Right lobe of liver (tissue), 6 donors: ENCODE measurements at regions not wholly inside any gene's neighbourhood (a gene's known extent, or its start where the extent isn't known, plus 50 kb on each side); places are given as distances from the start of the nearest gene placed in this dataset.

Experiments used
- ATAC-seq, 4 donors: fragments of 200-7000 bp; cut with Tn5 transposase; one replicate each; pipeline ENCODE4 v1.9.1; 2020; ENCODE audit warnings: mild to moderate bottlenecking in 4 of 4, moderate library complexity in 4 of 4
- DNase-seq, 3 donors: peaks; one replicate each; pipeline ENCODE4 v3.0.0-alpha.2; 2020
- H3K27ac ChIP-seq, 3 donors: fragments of 200-600 bp; one replicate each; pipeline ENCODE4 v1.8.0; 2022
- H3K27me3 ChIP-seq, 2 donors: fragments of 200-600 bp; one replicate each; pipeline ENCODE4 v1.8.0; 2022
- H3K36me3 ChIP-seq, 4 donors: fragments of 200-600 bp; sonication (generic) in 1 of 4; one replicate each; pipeline versions ENCODE4 v1.5.1 to v1.8.0; 2017 to 2022; ENCODE audit warnings: control low read depth in 1 of 4
- H3K4me1 ChIP-seq, 4 donors: fragments of 200-600 bp; sonication (generic) in 1 of 4; one replicate each; pipeline versions ENCODE4 v1.5.1 to v1.8.0; 2017 to 2022; ENCODE audit warnings: control low read depth in 1 of 4
- H3K4me3 ChIP-seq, 3 donors: fragments of 200-600 bp; one replicate each; pipeline ENCODE4 v1.8.0; 2022
- H3K9me3 ChIP-seq, 4 donors: fragments of 200-600 bp; sonication (generic) in 1 of 4; one replicate each; pipeline versions ENCODE4 v1.5.1 to v1.8.0; 2017 to 2022; ENCODE audit warnings: control low read depth in 1 of 4
- CTCF ChIP-seq, 4 donors: fragments of 200-600 bp in 3 of 4; fragments of 450-650 bp in 1 of 4; IDR thresholded peaks; one replicate each; pipeline versions ENCODE4 v1.5.1 to v1.8.0; 2016 to 2022; ENCODE audit warnings: antibody characterized with exemption in 4 of 4, mild to moderate bottlenecking in 2 of 4
- POLR2A ChIP-seq: fragments of 450-650 bp; IDR thresholded peaks from one replicate; pipeline ENCODE4 v1.6.1; 2017; ENCODE audit warnings: antibody characterized with exemption, mild to moderate bottlenecking
- WGBS: methylation state at CpG from one replicate; pipeline ENCODE4 v1.1.6; 2018; ENCODE audit warnings: low coverage, low lambda C conversion rate; ENCODE audit not compliant: insufficient coverage; ENCODE audit errors: missing lambda C conversion rate; 5-methylcytosine and 5-hydroxymethylcytosine counted together
- intact Hi-C, 2 donors: fragments of 100-400 bp; cut with DNase I; formaldehyde crosslinking; loops; one replicate each; pipeline versions ENCODE4 v1.11.2 to v1.14.1; 2022
- donor health status: DM: no; HTN: yes; CAD: no.
- donor health status: DM: no; HTN: no; CAD: no.
- donor health status: DM: no; HTN: no; CAD: no.
- donor health status: DM: no; HTN: yes; CAD: no.
- donor health status: DM: no; HTN: yes; CAD: no.

GRCh38 chr16:50944436-50944835, 202.6 kb downstream of the CYLD start:
- ATAC-seq (no peak), DNase-seq (no peak)
- Histone ChIP-seq H3K36me3 (no peaks in the 10 kb centered on the region), H3K9me3 (no peaks in the 10 kb centered on the region), H3K27ac (no peak overlapping the region), H3K4me1 (no peaks in the 10 kb centered on the region), H3K27me3 (no peaks in the 10 kb centered on the region), H3K4me3 (no peak overlapping the region)
- intact Hi-C loops = no loop called here
- TF ChIP-seq POLR2A (no peak), CTCF (IDR thresholded peaks at IDR 0.05) (no peak)
- WGBS = 50% methylated on average over 1 of the region's 1 CpG

GRCh38 chr16:50944033-50944432, 202.1 kb downstream of the CYLD start:
- 77% methylated on average over 7 of the region's 7 CpGs for WGBS
- ATAC-seq (no peak), DNase-seq (no peak)
- Histone ChIP-seq H3K9me3 (no peaks in the 10 kb centered on the region), H3K4me3 (no peak overlapping the region), H3K27me3 (no peaks in the 10 kb centered on the region), H3K36me3 (no peaks in the 10 kb centered on the region), H3K4me1 (no peaks in the 10 kb centered on the region), H3K27ac (no peak overlapping the region)
- intact Hi-C loops = no loop called here
- TF ChIP-seq CTCF (IDR thresholded peaks at IDR 0.05) = no peak
- TF ChIP-seq POLR2A = no peak

- intact Hi-C loops = no loop called here
- Histone ChIP-seq H3K27me3 (no peaks in the 10 kb centered on the region), H3K36me3 (no peaks in the 10 kb centered on the region), H3K4me3 (no peak overlapping the region), H3K27ac (no peak overlapping the region), H3K9me3 (no peaks in the 10 kb centered on the region), H3K4me1 (no peaks in the 10 kb centered on the region)
- 75% methylated on average over 2 of the region's 3 CpGs for WGBS
- TF ChIP-seq CTCF (IDR thresholded peaks at IDR 0.05) = no peak
- TF ChIP-seq POLR2A = no peak
- DNase-seq (no peak), ATAC-seq (no peak)
Observed at GRCh38 chr16:50942143-50942542, 200.3 kb downstream of the CYLD start.

- Histone ChIP-seq H3K4me3 (no peak overlapping the region), H3K27me3 (no peaks in the 10 kb centered on the region), H3K27ac (no peak overlapping the region), H3K36me3 (no peaks in the 10 kb centered on the region), H3K4me1 (no peaks in the 10 kb centered on the region), H3K9me3 (no peaks in the 10 kb centered on the region)
- DNase-seq = no peak
- 79% methylated on average over 4 of the region's 6 CpGs for WGBS
- intact Hi-C loops = no loop called here
- no peak for ATAC-seq
- no peak for TF ChIP-seq POLR2A
- no peak for TF ChIP-seq CTCF (IDR thresholded peaks at IDR 0.05)
Observed at GRCh38 chr16:50941681-50942080, 199.8 kb downstream of the CYLD start.

- Histone ChIP-seq H3K9me3 (no peaks in the 10 kb centered on the region), H3K36me3 (no peaks in the 10 kb centered on the region), H3K4me3 (no peak overlapping the region), H3K27me3 (no peaks in the 10 kb centered on the region), H3K4me1 (peaks cover 0 to 9% (median 0%) of the 10 kb centered on the region in 4 donors), H3K27ac (no peak overlapping the region)
- intact Hi-C loops = no loop called here
- ATAC-seq (no peak), DNase-seq (no peak)
- TF ChIP-seq CTCF (IDR thresholded peaks at IDR 0.05) = no peak
- TF ChIP-seq POLR2A = no peak
- WGBS = no CpG with 5 or more reads among the region's 7 CpGs
Observed at GRCh38 chr16:50940275-50940854, 198.5 kb downstream of the CYLD start.
